ENCODE measurements at regions not wholly inside any gene's neighbourhood (a gene's known extent, or its start where the extent isn't known, plus 50 kb on each side); places are given as distances from the start of the nearest gene placed in this dataset.
"Not testable (repeated sequence)": the region's sequence is repeated elsewhere in the genome, so short reads cannot be mapped to it uniquely, and the experiment has no call there.

- DNase-seq (ENCODE audit: low spot score), result no peak
Observed at GRCh38 chr15:36403351-36403750, 176.1 kb upstream of the CDIN1 start.

GRCh38 chr15:36406366-36406765 lies 173.1 kb upstream of the CDIN1 start:
- no peak for DNase-seq (ENCODE audit: low spot score)

- no peak for DNase-seq (ENCODE audit: low spot score)
Observed at GRCh38 chr15:36406911-36407310, 172.5 kb upstream of the CDIN1 start.

- DNase-seq (ENCODE audit: low spot score), result peak; percentile 71
Observed at GRCh38 chr15:36407647-36408046, 171.8 kb upstream of the CDIN1 start.

- no peak for DNase-seq (ENCODE audit: low spot score)
Observed at GRCh38 chr15:36409819-36410218, 169.6 kb upstream of the CDIN1 start.

- no peak for DNase-seq (ENCODE audit: low spot score)
Observed at GRCh38 chr15:36414670-36415069, 164.8 kb upstream of the CDIN1 start.

- DNase-seq (ENCODE audit: low spot score), result peak; percentile 54
Observed at GRCh38 chr15:36415643-36416042, 163.8 kb upstream of the CDIN1 start.

GRCh38 chr15:36422631-36423030 lies 156.8 kb upstream of the CDIN1 start:
- DNase-seq (ENCODE audit: low spot score), result no peak

GRCh38 chr15:36426691-36427090 lies 152.7 kb upstream of the CDIN1 start:
- no peak for DNase-seq (ENCODE audit: low spot score)

- peak; percentile 90 for DNase-seq (ENCODE audit: low spot score)
Observed at GRCh38 chr15:36428102-36428845, 151.2 kb upstream of the CDIN1 start.

GRCh38 chr15:36429707-36430106 lies 149.7 kb upstream of the CDIN1 start:
- DNase-seq (ENCODE audit: low spot score), result no peak

- no peak for DNase-seq (ENCODE audit: low spot score)
Observed at GRCh38 chr15:36430280-36430679, 149.1 kb upstream of the CDIN1 start.

- no peak for DNase-seq (ENCODE audit: low spot score)
Observed at GRCh38 chr15:36430726-36431265, 148.6 kb upstream of the CDIN1 start.

GRCh38 chr15:36432161-36432560 lies 147.3 kb upstream of the CDIN1 start:
- peak; percentile 12 for DNase-seq (ENCODE audit: low spot score)

- DNase-seq (ENCODE audit: low spot score), result no peak
Observed at GRCh38 chr15:36434177-36434576, 145.2 kb upstream of the CDIN1 start.

- DNase-seq (ENCODE audit: low spot score), result no peak
Observed at GRCh38 chr15:36438499-36438898, 140.9 kb upstream of the CDIN1 start.

- DNase-seq (ENCODE audit: low spot score), result no peak
Observed at GRCh38 chr15:36447373-36447772, 132.1 kb upstream of the CDIN1 start.

- DNase-seq (ENCODE audit: low spot score), result no peak
Observed at GRCh38 chr15:36448418-36448817, 131.0 kb upstream of the CDIN1 start.

- peak; percentile 14 for DNase-seq (ENCODE audit: low spot score)
Observed at GRCh38 chr15:36449084-36449661, 130.3 kb upstream of the CDIN1 start.

- no peak for DNase-seq (ENCODE audit: low spot score)
Observed at GRCh38 chr15:36449662-36450145, 129.7 kb upstream of the CDIN1 start.

- DNase-seq (ENCODE audit: low spot score), result not testable (repeated sequence)
Observed at GRCh38 chr15:36454244-36454643, 125.2 kb upstream of the CDIN1 start.

- no peak for DNase-seq (ENCODE audit: low spot score)
Observed at GRCh38 chr15:36458411-36458810, 121.0 kb upstream of the CDIN1 start.

- no peak for DNase-seq (ENCODE audit: low spot score)
Observed at GRCh38 chr15:36465304-36465703, 114.1 kb upstream of the CDIN1 start.

All from AG20443 (cell line).